GM12878 (cell line): ENCODE measurements at regions not wholly inside any gene's neighbourhood (a gene's known extent, or its start where the extent isn't known, plus 50 kb on each side); places are given as distances from the start of the nearest gene placed in this dataset.

ENCODE experiments used
- ATAC-seq: fragments of 200-7000 bp; cut with Tn5 transposase; 3 replicates; pipeline ENCODE4 v1.9.1; 2020; ENCODE audit warnings: mild to moderate bottlenecking, moderate library complexity
- BruUV-seq: library from RNA; stranded (reverse); fragments of 400-500 nt; replicated peaks from 2 replicates; lab custom pipeline; 2021; lab: Mats Ljungman, UMichigan
- CTCF ChIA-PET: fragments of 300-600 bp; sonication (Branson Sonifier 250); formaldehyde crosslinking; extraction: SDS; loops from one replicate; lab custom pipeline; 2021; ENCODE audit warnings: inconsistent platforms; lab: Yijun Ruan, JAX
- POLR2A ChIA-PET: fragments of 350-600 bp; formaldehyde crosslinking; extraction: SDS; loops from one replicate; lab custom pipeline; 2021; ENCODE audit warnings: inconsistent platforms; lab: Charles Lee
- RAD21 ChIA-PET: fragments of 300-600 bp; sonication (Branson Sonifier 250); formaldehyde crosslinking; loops from one replicate; lab custom pipeline; 2023; ENCODE audit warnings: antibody characterized with exemption; ENCODE audit not compliant: unreplicated experiment; lab: Charles Lee
- SMC1A ChIA-PET: fragments of 300-600 bp; sonication (Branson Sonifier 250); formaldehyde crosslinking; loops from one replicate; lab custom pipeline; 2023; ENCODE audit not compliant: unreplicated experiment, uncharacterized antibody; lab: Charles Lee
- DNase-seq: peaks from one replicate; pipeline ENCODE4 v3.0.0-alpha.2; 2011; ENCODE audit warnings: low read depth, low spot score
- FAIRE-seq: peaks from 3 replicates; lab custom pipeline; 2011; peaks lifted over from hg19 to GRCh38; lab: Jason Lieb, UNC
- H2AFZ ChIP-seq: 2 replicates; pipeline ENCODE4 v1.6.0; 2011; ENCODE audit warnings: low read depth, low read length, control low read depth; ENCODE audit not compliant: control insufficient read depth
- H3K27ac ChIP-seq: 2 replicates; pipeline ENCODE4 v1.5.1; 2011; ENCODE audit warnings: control low read depth; ENCODE audit not compliant: control insufficient read depth, insufficient read depth
- H3K27me3 ChIP-seq, 2 experiments: replicated peaks in 1 of 2; 2 replicates each; pipeline versions ENCODE4 v1.6.0 to v1.6.1; 2011; ENCODE audit warnings: low read length in 1 of 2; ENCODE audit not compliant: control insufficient read depth in 2 of 2, insufficient read depth in 2 of 2
- H3K36me3 ChIP-seq, 2 experiments: 2 replicates each; pipeline ENCODE4 v1.5.1; 2011; ENCODE audit warnings: low read length in 1 of 2; ENCODE audit not compliant: control insufficient read depth in 2 of 2, insufficient read depth in 2 of 2
- H3K4me1 ChIP-seq: 2 replicates; pipeline ENCODE4 v1.6.1; 2011; ENCODE audit warnings: mild to moderate bottlenecking, low read length, moderate library complexity, mixed read lengths; ENCODE audit not compliant: control insufficient read depth, insufficient read depth
- H3K4me2 ChIP-seq: 2 replicates; pipeline ENCODE4 v1.6.0; 2011; ENCODE audit warnings: control low read depth; ENCODE audit not compliant: control insufficient read depth, insufficient read depth
- H3K4me3 ChIP-seq: fragments of 200-600 bp; sonication (generic); 2 replicates; pipeline ENCODE4 v1.5.1; 2016
- H3K79me2 ChIP-seq: 2 replicates; pipeline ENCODE4 v1.6.0; 2011; ENCODE audit warnings: low read length; ENCODE audit not compliant: control insufficient read depth, insufficient read depth
- H3K9ac ChIP-seq: 2 replicates; pipeline ENCODE4 v1.8.0; 2011; ENCODE audit warnings: low read length, control low read depth, mixed read lengths; ENCODE audit not compliant: control insufficient read depth, insufficient read depth
- H3K9me3 ChIP-seq: replicated peaks from 3 replicates; pipeline ENCODE4 v1.5.1; 2011; ENCODE audit warnings: mild to moderate bottlenecking, low read length; ENCODE audit not compliant: control insufficient read depth, insufficient read depth
- H4K20me1 ChIP-seq: 2 replicates; pipeline ENCODE4 v1.6.0; 2011; ENCODE audit not compliant: control insufficient read depth, insufficient read depth
- ATF7 ChIP-seq: fragments of 450-650 bp; IDR thresholded peaks from 2 replicates; pipeline ENCODE4 v1.6.1; 2016; ENCODE audit warnings: low read depth, mild to moderate bottlenecking
- BMI1 ChIP-seq: fragments of 450-650 bp; IDR thresholded peaks from 2 replicates; pipeline ENCODE4 v1.6.1; 2016; ENCODE audit warnings: mild to moderate bottlenecking, moderate library complexity, borderline replicate concordance
- CBX3 ChIP-seq: fragments of 200-600 bp; sonication (generic); IDR thresholded peaks from 2 replicates; pipeline ENCODE4 v1.6.1; 2016; ENCODE audit warnings: low read depth, borderline replicate concordance
- FOXM1 ChIP-seq: IDR thresholded peaks from 2 replicates; pipeline ENCODE4 v1.6.1; 2012; ENCODE audit warnings: low read depth, mild to moderate bottlenecking, inconsistent platforms, low read length, moderate library complexity
- HDAC2 ChIP-seq: fragments of 200-600 bp; sonication (generic); IDR thresholded peaks from 2 replicates; pipeline ENCODE4 v1.6.1; 2017
- HDAC6 ChIP-seq: fragments of 200-600 bp; sonication (generic); IDR thresholded peaks from one replicate; pipeline ENCODE4 v1.8.0; 2017; ENCODE audit warnings: antibody characterized with exemption; ENCODE audit not compliant: unreplicated experiment
- KDM1A ChIP-seq: fragments of 200-600 bp; sonication (generic); IDR thresholded peaks from 2 replicates; pipeline ENCODE4 v1.6.1; 2016; ENCODE audit warnings: borderline replicate concordance
- MYB ChIP-seq: fragments of 150-350 bp; IDR thresholded peaks from 2 replicates; pipeline ENCODE4 v1.6.1; 2014; ENCODE audit warnings: mild to moderate bottlenecking, low read depth, low read length, borderline replicate concordance
- NFIC ChIP-seq: IDR thresholded peaks from 2 replicates; pipeline ENCODE4 v1.6.1; 2012; ENCODE audit warnings: low read depth, mild to moderate bottlenecking, inconsistent platforms, low read length, moderate library complexity
- NR2C2 ChIP-seq: IDR thresholded peaks from 2 replicates; pipeline ENCODE4 v1.6.1; 2011; ENCODE audit warnings: borderline replicate concordance, low read depth; ENCODE audit not compliant: control insufficient read depth, insufficient read length
- POLR2AphosphoS5 ChIP-seq: IDR thresholded peaks from 2 replicates; pipeline ENCODE4 v1.6.1; 2011; ENCODE audit warnings: mild to moderate bottlenecking, low read length, inconsistent platforms
- RAD51 ChIP-seq: fragments of 450-650 bp; IDR thresholded peaks from 2 replicates; pipeline ENCODE4 v1.6.1; 2016; ENCODE audit warnings: moderate library complexity, mild to moderate bottlenecking, inconsistent platforms
- RBBP5 ChIP-seq: fragments of 200-600 bp; sonication (generic); conservative IDR thresholded peaks from 2 replicates; pipeline ENCODE4 v1.6.1; 2016
- SMARCA5 ChIP-seq: fragments of 450-650 bp; IDR thresholded peaks from 2 replicates; pipeline ENCODE4 v1.6.1; 2017; ENCODE audit warnings: mild to moderate bottlenecking
- STAT3 ChIP-seq: IDR thresholded peaks from 2 replicates; pipeline ENCODE4 v1.6.1; 2011; ENCODE audit warnings: low read depth, low read length, improper control_type of control experiment
- TAF1 ChIP-seq: IDR thresholded peaks from 2 replicates; pipeline ENCODE4 v1.6.1; 2011; ENCODE audit warnings: mild to moderate bottlenecking, low read depth, low read length, borderline replicate concordance
- WGBS: methylation state at CpG from one replicate; pipeline ENCODE4 v1.1.6; 2016; ENCODE audit warnings: low lambda C conversion rate; ENCODE audit not compliant: insufficient replicate concordance, insufficient coverage; ENCODE audit errors: missing lambda C conversion rate; 5-methylcytosine and 5-hydroxymethylcytosine counted together
- in situ Hi-C: fragments of 300-500 bp; cut with MboI; formaldehyde crosslinking; loops from 9 replicates; pipeline ENCODE4 v1.14.3; 2018; ENCODE audit warnings: mixed read lengths
- intact Hi-C: fragments of 100-400 bp; cut with micrococcal nuclease; formaldehyde crosslinking; loops from one replicate; pipeline ENCODE4 v1.14.2; 2022; ENCODE audit not compliant: unreplicated experiment
- TF ChIP-seq, protein P1 (sequence below): IDR thresholded peaks from 2 replicates; pipeline ENCODE4 v1.6.1; 2012; ENCODE audit warnings: improper control_type of control experiment, low read depth, low read length; ENCODE audit not compliant: insufficient replicate concordance
- TF ChIP-seq, protein P2 (sequence below): fragments of 450-650 bp; IDR thresholded peaks from 2 replicates; pipeline ENCODE4 v1.6.1; 2018; ENCODE audit warnings: borderline replicate concordance, mild to moderate bottlenecking; ENCODE audit not compliant: partially characterized antibody
- TF ChIP-seq, protein P3 (sequence below): IDR thresholded peaks from 2 replicates; pipeline ENCODE4 v1.6.1; 2011; ENCODE audit warnings: borderline replicate concordance, low read depth, mild to moderate bottlenecking, moderate library complexity, mixed read lengths, low read length; ENCODE audit not compliant: insufficient read depth; ENCODE audit errors: extremely low read length

GRCh38 chr11:41996533-41996932 lies 537.1 kb upstream of the LRRC4C start:
- no peak overlapping the region for H2AFZ ChIP-seq
- no peak overlapping the region for H3K9ac ChIP-seq
- TF ChIP-seq NFIC (no peak), HDAC6 (no peak), FOXM1 (no peak), KDM1A (no peak), MYB (no peak), RBBP5 (no peak), CBX3 (no peak), TAF1 (no peak), POLR2AphosphoS5 (no peak), NR2C2 (no peak), STAT3 (no peak), ATF7 (no peak), RAD51 (no peak), SMARCA5 (no peak), HDAC2 (no peak), BMI1 (no peak)
- TF ChIP-seq, protein P1, sequence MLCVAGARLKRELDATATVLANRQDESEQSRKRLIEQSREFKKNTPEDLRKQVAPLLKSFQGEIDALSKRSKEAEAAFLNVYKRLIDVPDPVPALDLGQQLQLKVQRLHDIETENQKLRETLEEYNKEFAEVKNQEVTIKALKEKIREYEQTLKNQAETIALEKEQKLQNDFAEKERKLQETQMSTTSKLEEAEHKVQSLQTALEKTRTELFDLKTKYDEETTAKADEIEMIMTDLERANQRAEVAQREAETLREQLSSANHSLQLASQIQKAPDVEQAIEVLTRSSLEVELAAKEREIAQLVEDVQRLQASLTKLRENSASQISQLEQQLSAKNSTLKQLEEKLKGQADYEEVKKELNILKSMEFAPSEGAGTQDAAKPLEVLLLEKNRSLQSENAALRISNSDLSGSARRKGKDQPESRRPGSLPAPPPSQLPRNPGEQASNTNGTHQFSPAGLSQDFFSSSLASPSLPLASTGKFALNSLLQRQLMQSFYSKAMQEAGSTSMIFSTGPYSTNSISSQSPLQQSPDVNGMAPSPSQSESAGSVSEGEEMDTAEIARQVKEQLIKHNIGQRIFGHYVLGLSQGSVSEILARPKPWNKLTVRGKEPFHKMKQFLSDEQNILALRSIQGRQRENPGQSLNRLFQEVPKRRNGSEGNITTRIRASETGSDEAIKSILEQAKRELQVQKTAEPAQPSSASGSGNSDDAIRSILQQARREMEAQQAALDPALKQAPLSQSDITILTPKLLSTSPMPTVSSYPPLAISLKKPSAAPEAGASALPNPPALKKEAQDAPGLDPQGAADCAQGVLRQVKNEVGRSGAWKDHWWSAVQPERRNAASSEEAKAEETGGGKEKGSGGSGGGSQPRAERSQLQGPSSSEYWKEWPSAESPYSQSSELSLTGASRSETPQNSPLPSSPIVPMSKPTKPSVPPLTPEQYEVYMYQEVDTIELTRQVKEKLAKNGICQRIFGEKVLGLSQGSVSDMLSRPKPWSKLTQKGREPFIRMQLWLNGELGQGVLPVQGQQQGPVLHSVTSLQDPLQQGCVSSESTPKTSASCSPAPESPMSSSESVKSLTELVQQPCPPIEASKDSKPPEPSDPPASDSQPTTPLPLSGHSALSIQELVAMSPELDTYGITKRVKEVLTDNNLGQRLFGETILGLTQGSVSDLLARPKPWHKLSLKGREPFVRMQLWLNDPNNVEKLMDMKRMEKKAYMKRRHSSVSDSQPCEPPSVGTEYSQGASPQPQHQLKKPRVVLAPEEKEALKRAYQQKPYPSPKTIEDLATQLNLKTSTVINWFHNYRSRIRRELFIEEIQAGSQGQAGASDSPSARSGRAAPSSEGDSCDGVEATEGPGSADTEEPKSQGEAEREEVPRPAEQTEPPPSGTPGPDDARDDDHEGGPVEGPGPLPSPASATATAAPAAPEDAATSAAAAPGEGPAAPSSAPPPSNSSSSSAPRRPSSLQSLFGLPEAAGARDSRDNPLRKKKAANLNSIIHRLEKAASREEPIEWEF, result no peak
- TF ChIP-seq, protein P2, sequence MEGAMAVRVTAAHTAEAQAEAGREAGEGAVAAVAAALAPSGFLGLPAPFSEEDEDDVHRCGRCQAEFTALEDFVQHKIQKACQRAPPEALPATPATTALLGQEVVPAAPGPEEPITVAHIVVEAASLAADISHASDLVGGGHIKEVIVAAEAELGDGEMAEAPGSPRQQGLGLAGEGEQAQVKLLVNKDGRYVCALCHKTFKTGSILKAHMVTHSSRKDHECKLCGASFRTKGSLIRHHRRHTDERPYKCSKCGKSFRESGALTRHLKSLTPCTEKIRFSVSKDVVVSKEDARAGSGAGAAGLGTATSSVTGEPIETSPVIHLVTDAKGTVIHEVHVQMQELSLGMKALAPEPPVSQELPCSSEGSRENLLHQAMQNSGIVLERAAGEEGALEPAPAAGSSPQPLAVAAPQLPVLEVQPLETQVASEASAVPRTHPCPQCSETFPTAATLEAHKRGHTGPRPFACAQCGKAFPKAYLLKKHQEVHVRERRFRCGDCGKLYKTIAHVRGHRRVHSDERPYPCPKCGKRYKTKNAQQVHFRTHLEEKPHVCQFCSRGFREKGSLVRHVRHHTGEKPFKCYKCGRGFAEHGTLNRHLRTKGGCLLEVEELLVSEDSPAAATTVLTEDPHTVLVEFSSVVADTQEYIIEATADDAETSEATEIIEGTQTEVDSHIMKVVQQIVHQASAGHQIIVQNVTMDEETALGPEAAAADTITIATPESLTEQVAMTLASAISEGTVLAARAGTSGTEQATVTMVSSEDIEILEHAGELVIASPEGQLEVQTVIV, result no peak
- TF ChIP-seq, protein P3, sequence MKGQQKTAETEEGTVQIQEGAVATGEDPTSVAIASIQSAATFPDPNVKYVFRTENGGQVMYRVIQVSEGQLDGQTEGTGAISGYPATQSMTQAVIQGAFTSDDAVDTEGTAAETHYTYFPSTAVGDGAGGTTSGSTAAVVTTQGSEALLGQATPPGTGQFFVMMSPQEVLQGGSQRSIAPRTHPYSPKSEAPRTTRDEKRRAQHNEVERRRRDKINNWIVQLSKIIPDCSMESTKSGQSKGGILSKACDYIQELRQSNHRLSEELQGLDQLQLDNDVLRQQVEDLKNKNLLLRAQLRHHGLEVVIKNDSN, result no peak
- TF ChIP-seq, all 136 proteins: peak for 0
- ChIA-PET RAD21 (no interaction called here), CTCF (no interaction called here), SMC1A (no interaction called here), POLR2A (no interaction called here)
- Histone ChIP-seq H3K4me1 (no peaks in the 10 kb centered on the region), H3K4me2 (no peak overlapping the region), H3K9me3 (no peaks in the 10 kb centered on the region), H3K27me3 (no peaks in the 10 kb centered on the region), H3K79me2 (no peaks in the 10 kb centered on the region), H3K27ac (no peak overlapping the region), H4K20me1 (no peaks in the 10 kb centered on the region), H3K36me3 (no peaks in the 10 kb centered on the region), H3K4me3 (no peak overlapping the region)
- no TSS peak for BruUV-seq
- 0% methylated on average over 1 of the region's 1 CpG for WGBS
- DNase-seq, result no peak
- ATAC-seq, result no peak
- intact Hi-C loops (no loop called here), in situ Hi-C loops (no loop called here)
- no peak for FAIRE-seq
